ENCODE measurements at regions not wholly inside any gene's neighbourhood (a gene's known extent, or its start where the extent isn't known, plus 50 kb on each side); places are given as distances from the start of the nearest gene placed in this dataset.

DNA sequence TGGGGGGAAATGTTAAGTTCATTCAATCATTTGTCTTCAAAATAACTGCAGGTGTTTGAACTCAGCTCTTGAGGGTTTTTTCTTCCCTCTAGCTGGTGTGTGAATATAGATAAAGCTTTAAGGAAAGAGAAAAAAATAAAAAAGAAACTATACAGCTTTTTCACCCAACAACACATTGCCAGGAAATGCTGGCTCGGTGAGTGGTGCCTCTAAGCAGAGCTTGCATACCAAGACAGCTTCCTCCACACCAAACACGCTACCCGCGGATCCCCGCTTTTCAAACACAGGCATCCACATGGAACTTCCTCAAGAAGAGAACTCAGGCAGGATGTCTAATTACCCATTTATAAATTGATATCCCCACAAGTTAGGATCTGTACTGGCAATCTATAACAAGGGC lies 69.8 kb upstream of the TANK start:
- TF ChIP-seq, protein P1, sequence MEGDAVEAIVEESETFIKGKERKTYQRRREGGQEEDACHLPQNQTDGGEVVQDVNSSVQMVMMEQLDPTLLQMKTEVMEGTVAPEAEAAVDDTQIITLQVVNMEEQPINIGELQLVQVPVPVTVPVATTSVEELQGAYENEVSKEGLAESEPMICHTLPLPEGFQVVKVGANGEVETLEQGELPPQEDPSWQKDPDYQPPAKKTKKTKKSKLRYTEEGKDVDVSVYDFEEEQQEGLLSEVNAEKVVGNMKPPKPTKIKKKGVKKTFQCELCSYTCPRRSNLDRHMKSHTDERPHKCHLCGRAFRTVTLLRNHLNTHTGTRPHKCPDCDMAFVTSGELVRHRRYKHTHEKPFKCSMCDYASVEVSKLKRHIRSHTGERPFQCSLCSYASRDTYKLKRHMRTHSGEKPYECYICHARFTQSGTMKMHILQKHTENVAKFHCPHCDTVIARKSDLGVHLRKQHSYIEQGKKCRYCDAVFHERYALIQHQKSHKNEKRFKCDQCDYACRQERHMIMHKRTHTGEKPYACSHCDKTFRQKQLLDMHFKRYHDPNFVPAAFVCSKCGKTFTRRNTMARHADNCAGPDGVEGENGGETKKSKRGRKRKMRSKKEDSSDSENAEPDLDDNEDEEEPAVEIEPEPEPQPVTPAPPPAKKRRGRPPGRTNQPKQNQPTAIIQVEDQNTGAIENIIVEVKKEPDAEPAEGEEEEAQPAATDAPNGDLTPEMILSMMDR (IDR thresholded peaks at IDR 0.05): no peak
- TF ChIP-seq EZH2 (IDR thresholded peaks at IDR 0.05; ENCODE audit: borderline replicate concordance, insufficient read depth, low read depth, low read length, poor library complexity, severe bottlenecking): no peak

Data from B cell (primary cell).